H1 (cell line): ENCODE measurements at regions not wholly inside any gene's neighbourhood (a gene's known extent, or its start where the extent isn't known, plus 50 kb on each side); places are given as distances from the start of the nearest gene placed in this dataset.

Experiments used
- CTCF ChIA-PET: fragments of 300-600 bp; sonication (Branson Sonifier 250); formaldehyde crosslinking; loops from one replicate; lab custom pipeline; 2021; ENCODE audit not compliant: partially characterized antibody; lab: Charles Lee
- POLR2A ChIA-PET: fragments of 300-600 bp; sonication (Branson Sonifier 250); formaldehyde crosslinking; loops from one replicate; lab custom pipeline; 2021; ENCODE audit warnings: inconsistent platforms; ENCODE audit not compliant: partially characterized antibody; lab: Charles Lee
- DNase-seq, 2 experiments: peaks; one replicate each; pipeline versions ENCODE4 v3.0.0 to v3.0.0-alpha.2; 2010 to 2022; ENCODE audit warnings: low spot score in 2 of 2, low read depth in 1 of 2, mixed read lengths in 1 of 2
- FAIRE-seq: peaks from 2 replicates; lab custom pipeline; 2011; peaks lifted over from hg19 to GRCh38; lab: Jason Lieb, UNC
- H2AFZ ChIP-seq: 2 replicates; pipeline ENCODE4 v1.8.1; 2012; ENCODE audit warnings: low read length, inconsistent platforms
- H2AK5ac ChIP-seq: 2 replicates; pipeline ENCODE4 v1.6.1; 2013; ENCODE audit warnings: low read depth, low read length
- H2BK120ac ChIP-seq: replicated peaks from 2 replicates; pipeline ENCODE3; 2013; ENCODE audit warnings: low read depth, low read length, inconsistent platforms
- H2BK12ac ChIP-seq: 2 replicates; pipeline ENCODE4 v1.6.1; 2013; ENCODE audit warnings: low read depth, low read length
- H2BK15ac ChIP-seq: 2 replicates; pipeline ENCODE4 v1.6.1; 2013; ENCODE audit warnings: low read length
- H2BK20ac ChIP-seq: 2 replicates; pipeline ENCODE4 v1.6.1; 2013; ENCODE audit warnings: low read length
- H2BK5ac ChIP-seq: 2 replicates; pipeline ENCODE4 v1.6.1; 2013; ENCODE audit warnings: low read depth, low read length
- H3K14ac ChIP-seq: 2 replicates; pipeline ENCODE4 v1.6.1; 2013; ENCODE audit warnings: inconsistent platforms; ENCODE audit not compliant: insufficient read length
- H3K18ac ChIP-seq: 2 replicates; pipeline ENCODE4 v1.6.1; 2013; ENCODE audit warnings: low read length; ENCODE audit errors: extremely low read depth
- H3K23ac ChIP-seq: 2 replicates; pipeline ENCODE4 v1.6.1; 2013; ENCODE audit warnings: inconsistent platforms; ENCODE audit not compliant: insufficient read length
- H3K23me2 ChIP-seq: 2 replicates; pipeline ENCODE4 v1.6.1; 2013; ENCODE audit warnings: low read depth, low read length
- H3K27ac ChIP-seq: 2 replicates; pipeline ENCODE4 v1.6.1; 2011; ENCODE audit warnings: low read depth, low read length, inconsistent platforms
- H3K27me3 ChIP-seq, 4 experiments: replicated peaks in 1 of 4; 1 replicate in 1 of 4; 2 replicates in 3 of 4; pipeline versions ENCODE4 v1.6.1 to v1.8.1; 2011 to 2013; ENCODE audit warnings: low read length in 3 of 4, mild to moderate bottlenecking in 3 of 4, inconsistent platforms in 2 of 4, mixed read lengths in 2 of 4, moderate library complexity in 1 of 4; ENCODE audit not compliant: control insufficient read depth in 3 of 4, insufficient read depth in 3 of 4; ENCODE audit errors: extremely low read depth in 1 of 4
- H3K36me3 ChIP-seq, 4 experiments: 2 replicates each; pipeline versions ENCODE4 v1.6.1 to v1.8.1; 2011 to 2013; ENCODE audit warnings: mild to moderate bottlenecking in 4 of 4, low read length in 3 of 4, moderate library complexity in 2 of 4, control low read depth in 1 of 4, inconsistent platforms in 1 of 4; ENCODE audit not compliant: insufficient read depth in 4 of 4, control insufficient read depth in 2 of 4
- H3K4ac ChIP-seq: replicated peaks from 2 replicates; pipeline ENCODE3; 2013; ENCODE audit warnings: low read length, low read depth, mixed read lengths, inconsistent platforms; ENCODE audit not compliant: insufficient read length
- H3K4me1 ChIP-seq, 4 experiments: replicated peaks in 1 of 4; 1 replicate in 1 of 4; 2 replicates in 3 of 4; pipeline versions ENCODE4 v1.6.1 to v1.8.1; 2011 to 2013; ENCODE audit warnings: low read length in 3 of 4, inconsistent platforms in 2 of 4, mixed read lengths in 1 of 4; ENCODE audit not compliant: insufficient read depth in 4 of 4, control insufficient read depth in 3 of 4
- H3K4me2 ChIP-seq, 2 experiments: 2 replicates each; pipeline versions ENCODE4 v1.6.1 to v1.8.1; 2011 to 2013; ENCODE audit warnings: low read depth in 2 of 2, low read length in 2 of 2, control low read depth in 1 of 2, inconsistent platforms in 1 of 2, mild to moderate bottlenecking in 1 of 2; ENCODE audit not compliant: insufficient read depth in 1 of 2
- H3K4me3 ChIP-seq, 4 experiments: fragments of 200-600, 300-600 bp in 1 of 4; sonication (generic), shearing (Covaris generic), sonication (Bioruptor Twin) in 1 of 4; 2 replicates each; pipeline versions ENCODE4 v1.5.1 to v1.8.1; 2011 to 2016; ENCODE audit warnings: low read length in 4 of 4, low read depth in 3 of 4, control low read depth in 2 of 4, inconsistent platforms in 2 of 4, mild to moderate bottlenecking in 2 of 4, mixed read lengths in 1 of 4, moderate library complexity in 1 of 4; ENCODE audit not compliant: insufficient read depth in 2 of 4; ENCODE audit errors: extremely low read depth in 1 of 4
- H3K56ac ChIP-seq: replicated peaks from 2 replicates; pipeline ENCODE3; 2013; ENCODE audit warnings: low read depth, mild to moderate bottlenecking, mixed read lengths, low read length, inconsistent platforms; ENCODE audit not compliant: insufficient read length
- H3K79me1 ChIP-seq: 2 replicates; pipeline ENCODE4 v1.6.1; 2013; ENCODE audit warnings: low read depth, low read length, control low read depth
- H3K79me2 ChIP-seq, 2 experiments: 2 replicates each; pipeline versions ENCODE4 v1.6.1 to v1.8.1; 2012 to 2013; ENCODE audit warnings: low read length in 2 of 2, mild to moderate bottlenecking in 2 of 2, inconsistent platforms in 1 of 2; ENCODE audit not compliant: insufficient read depth in 2 of 2, control insufficient read depth in 1 of 2
- H3K9ac ChIP-seq, 4 experiments: replicated peaks in 1 of 4; 1 replicate in 1 of 4; 2 replicates in 3 of 4; pipeline versions ENCODE4 v1.6.1 to v1.8.1; 2011 to 2013; ENCODE audit warnings: low read depth in 3 of 4, low read length in 3 of 4, control low read depth in 2 of 4, mild to moderate bottlenecking in 2 of 4, moderate library complexity in 2 of 4, inconsistent platforms in 1 of 4; ENCODE audit errors: extremely low read depth in 1 of 4
- H3K9me3 ChIP-seq, 2 experiments: 2 replicates each; pipeline versions ENCODE4 v1.6.1 to v1.8.1; 2012 to 2013; ENCODE audit warnings: mild to moderate bottlenecking in 2 of 2, moderate library complexity in 2 of 2, control low read depth in 1 of 2, inconsistent platforms in 1 of 2, low read depth in 1 of 2, low read length in 1 of 2, mixed read lengths in 1 of 2; ENCODE audit not compliant: insufficient read depth in 2 of 2
- H4K20me1 ChIP-seq, 2 experiments: replicated peaks in 1 of 2; 2 replicates each; pipeline versions ENCODE3 to v1.8.1; 2011 to 2013; ENCODE audit warnings: inconsistent platforms in 2 of 2, low read length in 2 of 2, mild to moderate bottlenecking in 1 of 2; ENCODE audit not compliant: insufficient read depth in 2 of 2, control insufficient read depth in 1 of 2
- H4K5ac ChIP-seq: 2 replicates; pipeline ENCODE4 v1.6.1; 2013; ENCODE audit warnings: low read length, low read depth, mixed read lengths, inconsistent platforms; ENCODE audit not compliant: insufficient read length
- H4K8ac ChIP-seq: 2 replicates; pipeline ENCODE4 v1.8.0; 2013; ENCODE audit warnings: mild to moderate bottlenecking, moderate library complexity, low read length, inconsistent platforms; ENCODE audit not compliant: insufficient read depth; ENCODE audit errors: extremely low read depth
- H4K91ac ChIP-seq: replicated peaks from 2 replicates; pipeline ENCODE3; 2013; ENCODE audit warnings: low read length, mixed read lengths, inconsistent platforms; ENCODE audit not compliant: insufficient read length
- BACH1 ChIP-seq: IDR thresholded peaks from 2 replicates; pipeline ENCODE4 v1.6.1; 2012; ENCODE audit warnings: low read length, improper control_type of control experiment
- JUN ChIP-seq: IDR thresholded peaks from 2 replicates; pipeline ENCODE4 v1.6.1; 2011; ENCODE audit warnings: low read depth, mild to moderate bottlenecking, improper control_type of control experiment, low read length
- PHF8 ChIP-seq: fragments of 200-600 bp; sonication (generic); conservative IDR thresholded peaks from 2 replicates; pipeline ENCODE4 v1.7.1; 2012; ENCODE audit warnings: low read depth, mild to moderate bottlenecking, inconsistent platforms, low read length, moderate library complexity
- POLR2A ChIP-seq, 2 experiments: IDR thresholded peaks; 1 replicate in 1 of 2; 2 replicates in 1 of 2; pipeline ENCODE4 v1.6.1; 2011; ENCODE audit warnings: low read depth in 2 of 2, low read length in 2 of 2, mild to moderate bottlenecking in 2 of 2; ENCODE audit errors: control extremely low read depth in 1 of 2
- RAD21 ChIP-seq, 2 experiments: IDR thresholded peaks in 1 of 2; conservative IDR thresholded peaks in 1 of 2; 2 replicates each; pipeline ENCODE4 v1.6.1; 2011; ENCODE audit warnings: low read depth in 2 of 2, low read length in 2 of 2, improper control_type of control experiment in 1 of 2, inconsistent platforms in 1 of 2, mild to moderate bottlenecking in 1 of 2, moderate library complexity in 1 of 2
- RBBP5 ChIP-seq: IDR thresholded peaks from 2 replicates; pipeline ENCODE4 v1.7.1; 2012; ENCODE audit warnings: low read depth, mild to moderate bottlenecking, inconsistent platforms, low read length, moderate library complexity, borderline replicate concordance
- RFX5 ChIP-seq: IDR thresholded peaks from 2 replicates; pipeline ENCODE4 v1.6.1; 2011; ENCODE audit warnings: low read depth, low read length, improper control_type of control experiment, borderline replicate concordance
- RNF2 ChIP-seq: fragments of 200-900, 300-1000 bp; sonication (generic); IDR thresholded peaks from 2 replicates; pipeline ENCODE4 v1.7.1; 2016; ENCODE audit warnings: borderline replicate concordance, low read depth, mild to moderate bottlenecking, antibody characterized with exemption, low read length; ENCODE audit not compliant: poor library complexity, severe bottlenecking; ENCODE audit errors: missing control alignments
- RXRA ChIP-seq: IDR thresholded peaks from 2 replicates; pipeline ENCODE4 v1.6.1; 2011; ENCODE audit warnings: low read depth, mild to moderate bottlenecking, low read length, moderate library complexity; ENCODE audit not compliant: insufficient read depth
- SAP30 ChIP-seq: fragments of 300-600 bp; sonication (generic); IDR thresholded peaks from 2 replicates; pipeline ENCODE4 v1.7.1; 2012; ENCODE audit warnings: low read length, moderate library complexity, mild to moderate bottlenecking, inconsistent platforms; ENCODE audit not compliant: insufficient read depth, insufficient replicate concordance
- SP1 ChIP-seq: IDR thresholded peaks from 2 replicates; pipeline ENCODE4 v1.6.1; 2011; ENCODE audit warnings: low read depth, low read length
- WGBS, 2 experiments: shearing (Covaris generic) in 1 of 2; methylation state at CpG; one replicate each; pipeline versions ENCODE4 v1.1.6 to v1.1.7; 2013 to 2015; ENCODE audit warnings: low lambda C conversion rate in 2 of 2, mixed read lengths in 2 of 2, inconsistent platforms in 1 of 2, low coverage in 1 of 2, missing lambda C conversion rate in 1 of 2; ENCODE audit not compliant: insufficient replicate concordance in 2 of 2, insufficient coverage in 1 of 2, insufficient read length in 1 of 2; ENCODE audit errors: extremely low coverage in 1 of 2, missing lambda C conversion rate in 1 of 2; 5-methylcytosine and 5-hydroxymethylcytosine counted together
- TF ChIP-seq, protein P1 (sequence below): IDR thresholded peaks from 2 replicates; pipeline ENCODE4 v1.6.1; 2012; ENCODE audit warnings: inconsistent platforms

DNA sequence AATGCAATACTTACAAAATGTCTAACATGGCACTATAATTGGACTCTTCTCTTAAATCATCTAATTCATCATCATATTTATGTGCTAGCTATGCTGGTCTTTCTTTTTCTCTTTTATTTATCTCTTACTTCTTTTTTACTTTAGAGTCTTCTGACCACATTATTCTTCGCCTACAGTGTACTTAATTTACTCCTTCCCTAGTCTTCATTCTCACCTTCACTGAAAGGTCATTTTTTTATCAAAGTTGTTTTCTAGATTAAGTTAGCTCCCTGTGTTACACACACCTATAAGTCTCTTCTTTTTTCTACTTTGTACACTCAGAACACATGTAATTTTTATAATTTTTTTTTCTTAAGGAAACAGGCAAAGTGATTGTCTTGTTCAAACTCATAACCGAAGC, 1351.2 kb downstream of the FSCB start:
- Histone ChIP-seq H2BK12ac (no peak overlapping the region), H4K20me1 (no peaks in the 10 kb centered on the region), H2BK5ac (no peak overlapping the region), H3K27ac (no peak overlapping the region), H3K9me3 (no peaks in the 10 kb centered on the region), H3K4ac (no peak overlapping the region), H2BK15ac (no peak overlapping the region), H3K23me2 (no peaks in the 10 kb centered on the region), H3K9ac (no peak overlapping the region), H2AFZ (no peak overlapping the region), H4K5ac (no peak overlapping the region), H3K23ac (no peak overlapping the region), H3K4me3 (no peak overlapping the region), H3K27me3 (no peaks in the 10 kb centered on the region), H2BK20ac (no peak overlapping the region), H2AK5ac (no peak overlapping the region), H3K79me2 (no peaks in the 10 kb centered on the region), H3K79me1 (no peaks in the 10 kb centered on the region), H3K4me1 (no peaks in the 10 kb centered on the region), H3K14ac (no peak overlapping the region), H3K36me3 (no peaks in the 10 kb centered on the region), H4K8ac (no peak overlapping the region), H4K91ac (no peak overlapping the region), H3K18ac (no peak overlapping the region), H3K56ac (no peak overlapping the region), H2BK120ac (no peak overlapping the region), H3K4me2 (no peak overlapping the region)
- POLR2A ChIA-PET, result no interaction called here
- no peak for FAIRE-seq
- DNase-seq, result no peak
- WGBS, 2 experiments, result 94% methylated on average over 2 of the region's 2 CpGs; no CpG with 5 or more reads in 1 of the 2 experiments
- CTCF ChIA-PET, result no interaction called here
- no peak for TF ChIP-seq SP1
- TF ChIP-seq POLR2A (IDR thresholded peaks at IDR 0.05; ENCODE audit: control extremely low read depth in 1 of 2, low read depth in 2 of 2, low read length in 2 of 2), result no peak
- no peak for TF ChIP-seq RXRA
- no peak for TF ChIP-seq RFX5
- TF ChIP-seq RBBP5, result no peak
- TF ChIP-seq JUN, result no peak
- no peak for TF ChIP-seq RNF2
- TF ChIP-seq, protein P1, sequence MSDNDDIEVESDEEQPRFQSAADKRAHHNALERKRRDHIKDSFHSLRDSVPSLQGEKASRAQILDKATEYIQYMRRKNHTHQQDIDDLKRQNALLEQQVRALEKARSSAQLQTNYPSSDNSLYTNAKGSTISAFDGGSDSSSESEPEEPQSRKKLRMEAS, result no peak
- no peak for TF ChIP-seq SAP30
- TF ChIP-seq PHF8, result no peak
- TF ChIP-seq BACH1, result no peak
- no peak for TF ChIP-seq RAD21 (IDR thresholded peaks at IDR 0.05 in 1 of 2, conservative IDR thresholded peaks at IDR 0.05 in 1 of 2; ENCODE audit: low read depth in 2 of 2, low read length in 2 of 2)
